ENCODE measurements at regions not wholly inside any gene's neighbourhood (a gene's known extent, or its start where the extent isn't known, plus 50 kb on each side); places are given as distances from the start of the nearest gene placed in this dataset.

DNA sequence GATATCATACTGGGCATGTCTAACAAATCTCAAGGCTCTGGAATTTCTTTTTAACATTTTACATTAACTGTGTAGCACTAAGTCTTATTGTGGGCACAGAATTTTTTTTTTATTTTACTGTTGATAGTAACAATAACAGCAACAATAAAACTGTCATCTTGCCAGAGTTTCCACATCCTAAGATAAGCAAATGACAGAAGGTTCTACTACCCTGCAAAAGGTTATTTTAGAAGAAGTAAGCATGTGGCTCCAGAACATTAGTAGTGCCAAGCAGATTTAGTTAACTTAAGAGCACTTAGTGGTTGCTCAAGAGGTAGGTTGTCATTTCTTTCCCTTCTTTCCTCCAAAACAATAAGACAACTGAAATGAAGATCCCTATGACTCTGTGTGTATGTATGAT, 743.0 kb upstream of the CBLB start:
- H3K27me3 ChIP-seq: no peaks in the 10 kb centered on the region
- peaks cover 12% of the 10 kb centered on the region for H3K4me1 ChIP-seq
- H3K4me2 ChIP-seq: no peak overlapping the region
- Mint-ChIP-seq H3K27me3 (ENCODE audit: insufficient read depth, low read depth) (no peaks in the 10 kb centered on the region), H3K36me3 (no peaks in the 10 kb centered on the region), H3K4me1 (peaks cover 9% of the 10 kb centered on the region), H3K27ac (no peak overlapping the region), H3K4me3 (no peak overlapping the region), H3K9me3 (peaks cover 3% of the 10 kb centered on the region)
- no peak overlapping the region for H3K27ac ChIP-seq
- no peak for DNase-seq (ENCODE audit: low spot score)
- H3K9ac ChIP-seq: no peak overlapping the region
- TF ChIP-seq EZH2phosphoT487 (IDR thresholded peaks at IDR 0.05) (no peak), EZH2 (IDR thresholded peaks at IDR 0.05) (no peak)
- TF ChIP-seq, protein P1, sequence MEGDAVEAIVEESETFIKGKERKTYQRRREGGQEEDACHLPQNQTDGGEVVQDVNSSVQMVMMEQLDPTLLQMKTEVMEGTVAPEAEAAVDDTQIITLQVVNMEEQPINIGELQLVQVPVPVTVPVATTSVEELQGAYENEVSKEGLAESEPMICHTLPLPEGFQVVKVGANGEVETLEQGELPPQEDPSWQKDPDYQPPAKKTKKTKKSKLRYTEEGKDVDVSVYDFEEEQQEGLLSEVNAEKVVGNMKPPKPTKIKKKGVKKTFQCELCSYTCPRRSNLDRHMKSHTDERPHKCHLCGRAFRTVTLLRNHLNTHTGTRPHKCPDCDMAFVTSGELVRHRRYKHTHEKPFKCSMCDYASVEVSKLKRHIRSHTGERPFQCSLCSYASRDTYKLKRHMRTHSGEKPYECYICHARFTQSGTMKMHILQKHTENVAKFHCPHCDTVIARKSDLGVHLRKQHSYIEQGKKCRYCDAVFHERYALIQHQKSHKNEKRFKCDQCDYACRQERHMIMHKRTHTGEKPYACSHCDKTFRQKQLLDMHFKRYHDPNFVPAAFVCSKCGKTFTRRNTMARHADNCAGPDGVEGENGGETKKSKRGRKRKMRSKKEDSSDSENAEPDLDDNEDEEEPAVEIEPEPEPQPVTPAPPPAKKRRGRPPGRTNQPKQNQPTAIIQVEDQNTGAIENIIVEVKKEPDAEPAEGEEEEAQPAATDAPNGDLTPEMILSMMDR (IDR thresholded peaks at IDR 0.05): no peak
- no peak overlapping the region for H3K4me3 ChIP-seq
- no peaks in the 10 kb centered on the region for H3K79me2 ChIP-seq (ENCODE audit: low read depth)
- H4K20me1 ChIP-seq (ENCODE audit: low read depth): no peaks in the 10 kb centered on the region
- H3K36me3 ChIP-seq: no peaks in the 10 kb centered on the region
- no peak overlapping the region for H2AFZ ChIP-seq (replicated peaks)
- H3F3A ChIP-seq (ENCODE audit: low read depth): no peaks in the 10 kb centered on the region
- H3K9me3 ChIP-seq (ENCODE audit: low read depth): peaks cover 3% of the 10 kb centered on the region

DNA sequence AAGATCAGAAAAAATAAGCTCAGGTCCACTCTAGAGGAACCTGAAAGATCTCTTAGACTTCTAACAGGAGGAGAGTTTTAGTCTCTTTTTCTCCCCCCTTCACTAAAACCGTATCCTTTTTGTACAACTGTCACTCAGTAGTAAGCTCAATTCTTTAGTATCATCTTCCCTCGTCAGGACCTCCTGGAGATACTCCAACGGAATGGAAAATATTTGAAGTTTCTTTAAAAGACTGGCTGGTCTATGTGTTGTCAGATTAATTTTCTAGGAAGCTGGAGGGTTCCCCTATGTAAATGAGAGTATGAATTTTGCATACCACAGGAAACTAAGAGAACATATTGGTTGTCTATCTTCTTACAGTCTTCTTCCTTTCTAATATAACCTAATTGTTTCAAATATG, 747.7 kb upstream of the CBLB start:
- H3K27me3 ChIP-seq: no peaks in the 10 kb centered on the region
- TF ChIP-seq EZH2 (IDR thresholded peaks at IDR 0.05): no peak
- TF ChIP-seq EZH2phosphoT487 (IDR thresholded peaks at IDR 0.05): no peak
- TF ChIP-seq, protein P1 (IDR thresholded peaks at IDR 0.05): no peak
- Mint-ChIP-seq H3K4me1 (no peaks in the 10 kb centered on the region), H3K27me3 (ENCODE audit: insufficient read depth, low read depth) (no peaks in the 10 kb centered on the region), H3K4me3 (no peak overlapping the region), H3K9me3 (peaks cover 5% of the 10 kb centered on the region), H3K36me3 (no peaks in the 10 kb centered on the region), H3K27ac (no peak overlapping the region)
- peaks cover 3% of the 10 kb centered on the region for H3K4me1 ChIP-seq
- DNase-seq (ENCODE audit: low spot score): no peak
- peaks cover 4% of the 10 kb centered on the region for H3K36me3 ChIP-seq
- H3K79me2 ChIP-seq (ENCODE audit: low read depth): no peaks in the 10 kb centered on the region
- no peak overlapping the region for H3K9ac ChIP-seq
- H4K20me1 ChIP-seq (ENCODE audit: low read depth): no peaks in the 10 kb centered on the region
- no peak overlapping the region for H3K4me2 ChIP-seq
- H3F3A ChIP-seq (ENCODE audit: low read depth): no peaks in the 10 kb centered on the region
- no peak overlapping the region for H3K4me3 ChIP-seq
- H2AFZ ChIP-seq (replicated peaks): no peak overlapping the region
- no peak overlapping the region for H3K27ac ChIP-seq
- H3K9me3 ChIP-seq (ENCODE audit: low read depth): peaks cover 3% of the 10 kb centered on the region

DNA sequence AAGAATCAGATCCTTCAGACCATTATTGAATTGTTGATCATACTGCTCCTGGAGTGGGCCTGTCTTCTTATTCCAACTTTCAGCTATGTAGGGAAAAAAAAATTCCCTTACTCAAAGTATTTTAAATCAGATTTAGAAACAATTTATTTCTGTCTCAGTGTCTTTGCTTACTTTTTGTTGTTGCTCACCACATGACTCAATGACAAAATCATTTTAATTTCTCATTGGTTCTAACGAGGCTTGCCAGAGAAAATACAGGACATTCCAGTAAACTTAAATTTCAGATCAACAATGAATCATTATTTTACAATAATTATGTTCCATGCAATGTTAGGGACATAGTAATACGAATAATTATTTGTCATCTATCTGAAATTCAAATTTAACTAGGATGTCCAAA, 748.5 kb upstream of the CBLB start:
- Histone ChIP-seq H3F3A (ENCODE audit: low read depth) (no peaks in the 10 kb centered on the region), H3K4me1 (peaks cover 3% of the 10 kb centered on the region), H4K20me1 (ENCODE audit: low read depth) (no peaks in the 10 kb centered on the region), H3K4me3 (no peak overlapping the region), H3K27me3 (no peaks in the 10 kb centered on the region), H2AFZ (replicated peaks) (no peak overlapping the region), H3K27ac (no peak overlapping the region), H3K9me3 (ENCODE audit: low read depth) (peaks cover 3% of the 10 kb centered on the region), H3K4me2 (no peak overlapping the region), H3K79me2 (ENCODE audit: low read depth) (no peaks in the 10 kb centered on the region), H3K36me3 (peaks cover 4% of the 10 kb centered on the region), H3K9ac (no peak overlapping the region)
- no peak overlapping the region for H3K27ac Mint-ChIP-seq
- H3K9me3 Mint-ChIP-seq: peaks cover 7% of the 10 kb centered on the region
- no peaks in the 10 kb centered on the region for H3K36me3 Mint-ChIP-seq
- no peak for DNase-seq (ENCODE audit: low spot score)
- H3K27me3 Mint-ChIP-seq (ENCODE audit: insufficient read depth, low read depth): no peaks in the 10 kb centered on the region
- TF ChIP-seq EZH2phosphoT487 (IDR thresholded peaks at IDR 0.05) (no peak), EZH2 (IDR thresholded peaks at IDR 0.05) (no peak)
- TF ChIP-seq, protein P1 (IDR thresholded peaks at IDR 0.05): no peak
- H3K4me3 Mint-ChIP-seq: no peak overlapping the region
- H3K4me1 Mint-ChIP-seq: no peaks in the 10 kb centered on the region

All from neural progenitor cell (in vitro differentiated cells).